ENCODE measurements at regions not wholly inside any gene's neighbourhood (a gene's known extent, or its start where the extent isn't known, plus 50 kb on each side); places are given as distances from the start of the nearest gene placed in this dataset.
A peak's percentile ranks its signal among the peaks of the same experiment; 100 is the strongest.
"Not testable (repeated sequence)": the region's sequence is repeated elsewhere in the genome, so short reads cannot be mapped to it uniquely, and the experiment has no call there.

- DNase-seq (no peak), ATAC-seq (peak in 1 of 4 donors; percentile 16)
- intact Hi-C loops (cut with DNase I), result no loop called here
- H3K4me3 ChIP-seq, result no peak overlapping the region
- no peaks in the 10 kb centered on the region for H3K27me3 ChIP-seq
- H3K36me3 ChIP-seq, result no peaks in the 10 kb centered on the region
- no peaks in the 10 kb centered on the region for H3K9me3 ChIP-seq
- H3K27ac ChIP-seq, result no peak overlapping the region
- no peak for TF ChIP-seq POLR2A (IDR thresholded peaks at IDR 0.05)
- no peak for TF ChIP-seq CTCF (IDR thresholded peaks at IDR 0.05)
- WGBS (ENCODE audit: insufficient coverage, low coverage, low lambda C conversion rate, missing lambda C conversion rate), result no CpG with 5 or more reads among the region's 6 CpGs
- no peaks in the 10 kb centered on the region for H3K4me1 ChIP-seq
Observed at GRCh38 chr9:31321256-31321655, 1063.2 kb upstream of the ACO1 start.

GRCh38 chr9:31321686-31322085, 1062.8 kb upstream of the ACO1 start:
- Histone ChIP-seq H3K4me3 (no peak overlapping the region), H3K36me3 (no peaks in the 10 kb centered on the region), H3K27ac (no peak overlapping the region), H3K9me3 (no peaks in the 10 kb centered on the region), H3K27me3 (no peaks in the 10 kb centered on the region), H3K4me1 (no peaks in the 10 kb centered on the region)
- intact Hi-C loops (cut with DNase I), result no loop called here
- TF ChIP-seq CTCF (IDR thresholded peaks at IDR 0.05), result no peak
- TF ChIP-seq POLR2A (IDR thresholded peaks at IDR 0.05), result no peak
- 72% methylated on average over 3 of the region's 3 CpGs for whole genome bisulfite sequencing (ENCODE audit: insufficient coverage, low coverage, low lambda C conversion rate, missing lambda C conversion rate)
- no peak for DNase-seq
- ATAC-seq, result peak in 2 of 4 donors; percentile 13 to 38

GRCh38 chr9:31323726-31324444, 1060.6 kb upstream of the ACO1 start:
- WGBS (ENCODE audit: insufficient coverage, low coverage, low lambda C conversion rate, missing lambda C conversion rate), result 29% methylated on average over 2 of the region's 2 CpGs
- TF ChIP-seq POLR2A (IDR thresholded peaks at IDR 0.05) (no peak), CTCF (IDR thresholded peaks at IDR 0.05) (no peak)
- no peaks in the 10 kb centered on the region for H3K9me3 ChIP-seq
- no peak overlapping the region for H3K4me3 ChIP-seq
- H3K4me1 ChIP-seq, result no peaks in the 10 kb centered on the region
- H3K27me3 ChIP-seq, result no peaks in the 10 kb centered on the region
- DNase-seq (no peak), ATAC-seq (no peak)
- H3K36me3 ChIP-seq, result no peaks in the 10 kb centered on the region
- no peak overlapping the region for H3K27ac ChIP-seq
- intact Hi-C loops (cut with DNase I), result no loop called here

- no peaks in the 10 kb centered on the region for H3K4me1 ChIP-seq
- no peaks in the 10 kb centered on the region for H3K27me3 ChIP-seq
- no peak overlapping the region for H3K4me3 ChIP-seq
- peak in 1 of 3 donors; percentile 48 for DNase-seq
- H3K27ac ChIP-seq, result no peak overlapping the region
- intact Hi-C loops (cut with DNase I), result no loop called here
- WGBS (ENCODE audit: insufficient coverage, low coverage, low lambda C conversion rate, missing lambda C conversion rate), result no CpG with 5 or more reads among the region's 6 CpGs
- H3K36me3 ChIP-seq, result no peaks in the 10 kb centered on the region
- H3K9me3 ChIP-seq, result no peaks in the 10 kb centered on the region
- no peak for TF ChIP-seq CTCF (IDR thresholded peaks at IDR 0.05)
- no peak for TF ChIP-seq POLR2A (IDR thresholded peaks at IDR 0.05)
- no peak for ATAC-seq
Observed at GRCh38 chr9:31325778-31326177, 1058.7 kb upstream of the ACO1 start.

- H3K9me3 ChIP-seq; H3K4me3 ChIP-seq; DNase-seq; ATAC-seq; intact Hi-C loops (cut with DNase I); H3K4me1 ChIP-seq; H3K36me3 ChIP-seq; H3K27ac ChIP-seq; H3K27me3 ChIP-seq: not testable (repeated sequence)
- 78% methylated on average over 11 of the region's 12 CpGs for WGBS (ENCODE audit: insufficient coverage, low coverage, low lambda C conversion rate, missing lambda C conversion rate)
Observed at GRCh38 chr9:31326883-31327282, 1057.6 kb upstream of the ACO1 start.

All from right lobe of liver (tissue), 6 donors.